H1 (cell line): ENCODE measurements at regions not wholly inside any gene's neighbourhood (a gene's known extent, or its start where the extent isn't known, plus 50 kb on each side); places are given as distances from the start of the nearest gene placed in this dataset.

ENCODE experiments used
- CHD7 ChIP-seq: fragments of 300-600 bp; sonication (generic); IDR thresholded peaks from 2 replicates; pipeline ENCODE4 v1.7.1; 2012; ENCODE audit warnings: low read length, moderate library complexity, mild to moderate bottlenecking, inconsistent platforms; ENCODE audit not compliant: insufficient replicate concordance
- EZH2 ChIP-seq: fragments of 200-600 bp; sonication (generic); IDR thresholded peaks from 2 replicates; pipeline ENCODE4 v1.7.1; 2012; ENCODE audit warnings: low read depth, mild to moderate bottlenecking, moderate library complexity, low read length, inconsistent platforms; ENCODE audit not compliant: severe bottlenecking

GRCh38 chr2:53561155-53561554 lies 206.4 kb upstream of the CHAC2 start (continued):
- TF ChIP-seq CHD7 (no peak), EZH2 (no peak)
